Ovary (tissue), 7 donors: ENCODE measurements at regions not wholly inside any gene's neighbourhood (a gene's known extent, or its start where the extent isn't known, plus 50 kb on each side); places are given as distances from the start of the nearest gene placed in this dataset.

Source experiments
- DNase-seq, 5 donors: peaks; one replicate each; pipeline ENCODE4 v3.0.0-alpha.2; 2019 to 2020
- H3K27ac ChIP-seq, 2 donors: fragments of 200-600 bp; one replicate each; pipeline versions ENCODE4 v1.5.1 to v1.8.0; 2019 to 2022
- H3K27me3 ChIP-seq: fragments of 200-600 bp; one replicate; pipeline ENCODE4 v1.8.0; 2022
- H3K36me3 ChIP-seq: fragments of 200-600 bp; sonication (generic); one replicate; pipeline ENCODE4 v1.5.1; 2019
- H3K4me1 ChIP-seq: one replicate; pipeline ENCODE4 v1.8.1; 2013; ENCODE audit warnings: mild to moderate bottlenecking, moderate library complexity; ENCODE audit not compliant: insufficient read depth
- H3K4me3 ChIP-seq: fragments of 200-600 bp; sonication (generic); one replicate; pipeline ENCODE4 v1.5.1; 2017
- H3K9me3 ChIP-seq, 2 donors: fragments of 200-600 bp in 1 of 2; sonication (generic) in 1 of 2; one replicate each; pipeline versions ENCODE4 v1.5.1 to v1.8.1; 2013 to 2019; ENCODE audit warnings: mild to moderate bottlenecking in 1 of 2, moderate library complexity in 1 of 2
- EP300 ChIP-seq: sonication (generic); formaldehyde crosslinking; IDR thresholded peaks from one replicate; pipeline ENCODE4 v1.6.1; 2017; ENCODE audit warnings: antibody characterized with exemption
- POLR2A ChIP-seq: fragments of 450-650 bp; IDR thresholded peaks from one replicate; pipeline ENCODE4 v1.6.1; 2017; ENCODE audit warnings: antibody characterized with exemption, mild to moderate bottlenecking, moderate library complexity
- WGBS, 3 donors: extraction: QIAGEN DNeasy Blood & Tissue Kit in 1 of 3; methylation state at CpG; one replicate each; pipeline versions ENCODE4 v1.1.5 to v1.1.7; 2013 to 2017; 5-methylcytosine and 5-hydroxymethylcytosine counted together
- intact Hi-C, 4 donors: fragments of 100-400 bp; cut with DNase I; formaldehyde crosslinking; loops; one replicate each; pipeline versions ENCODE4 v1.11.0 to v1.15.1; 2022 to 2023
- TF ChIP-seq, protein P1 (sequence below), 3 donors: fragments of 450-650 bp in 2 of 3; fragments of 200-600 bp in 1 of 3; IDR thresholded peaks; one replicate each; pipeline versions ENCODE4 v1.5.1 to v1.8.0; 2016 to 2022; ENCODE audit warnings: antibody characterized with exemption in 3 of 3, mild to moderate bottlenecking in 1 of 3
- donor health status: DM: no; HTN: no; CAD: no; lungs with moderate emphysema.
- donor health status: DM: no; HTN: no; CAD: no.
- donor health status: Bipolar disorder and iron deficiency.
- donor health status: DM: no; HTN: no; CAD: no.
- donor health status: DM: yes; HTN: yes; CAD: no.

DNA sequence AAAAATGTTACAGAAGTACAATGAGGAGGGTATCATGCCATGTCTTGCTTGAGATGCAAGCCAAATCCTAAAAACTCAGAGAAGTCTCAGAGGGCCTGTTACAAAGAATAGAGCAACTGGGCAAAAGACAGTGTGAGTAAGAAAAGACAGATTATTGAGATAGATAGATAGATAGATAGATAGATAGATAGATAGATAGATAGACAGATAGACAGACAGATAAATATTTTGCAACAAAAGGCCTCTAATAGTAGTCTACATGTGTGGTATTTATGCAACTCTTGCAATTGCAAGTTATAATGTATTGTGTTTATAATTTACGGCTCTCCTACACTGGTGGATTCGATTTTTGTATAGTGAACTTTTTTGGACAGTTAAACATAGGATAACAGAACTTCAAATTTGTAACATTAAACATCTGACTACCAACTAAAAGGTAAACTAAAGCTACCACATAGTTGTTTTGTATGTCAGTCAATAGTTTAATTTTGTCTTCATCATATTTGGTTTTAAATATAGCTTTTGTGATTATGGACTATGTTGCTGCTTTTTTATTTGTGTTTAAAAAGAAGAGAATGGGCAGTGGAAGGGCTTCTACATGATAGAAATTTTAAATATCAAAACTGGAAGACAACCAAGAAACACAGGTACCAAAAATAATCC, 740.7 kb upstream of the LRRTM4 start:
- DNase-seq: no peak
- Histone ChIP-seq H3K36me3 (no peaks in the 10 kb centered on the region), H3K27me3 (no peaks in the 10 kb centered on the region), H3K27ac (no peak overlapping the region), H3K4me1 (no peaks in the 10 kb centered on the region), H3K4me3 (no peak overlapping the region), H3K9me3 (no peaks in the 10 kb centered on the region)
- WGBS, 3 donors: 71 to 75% (median 72%) methylated on average over 2 of the region's 2 CpGs
- TF ChIP-seq POLR2A (no peak), EP300 (no peak)
- TF ChIP-seq, protein P1, sequence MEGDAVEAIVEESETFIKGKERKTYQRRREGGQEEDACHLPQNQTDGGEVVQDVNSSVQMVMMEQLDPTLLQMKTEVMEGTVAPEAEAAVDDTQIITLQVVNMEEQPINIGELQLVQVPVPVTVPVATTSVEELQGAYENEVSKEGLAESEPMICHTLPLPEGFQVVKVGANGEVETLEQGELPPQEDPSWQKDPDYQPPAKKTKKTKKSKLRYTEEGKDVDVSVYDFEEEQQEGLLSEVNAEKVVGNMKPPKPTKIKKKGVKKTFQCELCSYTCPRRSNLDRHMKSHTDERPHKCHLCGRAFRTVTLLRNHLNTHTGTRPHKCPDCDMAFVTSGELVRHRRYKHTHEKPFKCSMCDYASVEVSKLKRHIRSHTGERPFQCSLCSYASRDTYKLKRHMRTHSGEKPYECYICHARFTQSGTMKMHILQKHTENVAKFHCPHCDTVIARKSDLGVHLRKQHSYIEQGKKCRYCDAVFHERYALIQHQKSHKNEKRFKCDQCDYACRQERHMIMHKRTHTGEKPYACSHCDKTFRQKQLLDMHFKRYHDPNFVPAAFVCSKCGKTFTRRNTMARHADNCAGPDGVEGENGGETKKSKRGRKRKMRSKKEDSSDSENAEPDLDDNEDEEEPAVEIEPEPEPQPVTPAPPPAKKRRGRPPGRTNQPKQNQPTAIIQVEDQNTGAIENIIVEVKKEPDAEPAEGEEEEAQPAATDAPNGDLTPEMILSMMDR (IDR thresholded peaks at IDR 0.05): no peak
- intact Hi-C loops: no loop called here

GRCh38 chr2:78263571-78263970, 741.4 kb upstream of the LRRTM4 start:
- Histone ChIP-seq H3K4me3 (no peak overlapping the region), H3K4me1 (no peaks in the 10 kb centered on the region), H3K27ac (no peak overlapping the region), H3K9me3 (no peaks in the 10 kb centered on the region), H3K36me3 (no peaks in the 10 kb centered on the region), H3K27me3 (no peaks in the 10 kb centered on the region)
- no peak for DNase-seq
- TF ChIP-seq, protein P1 (IDR thresholded peaks at IDR 0.05): no peak
- TF ChIP-seq EP300 (no peak), POLR2A (no peak)
- intact Hi-C loops: no loop called here
- 45 to 65% (median 45%) methylated on average over 1 of the region's 1 CpG for WGBS, 3 donors

DNA sequence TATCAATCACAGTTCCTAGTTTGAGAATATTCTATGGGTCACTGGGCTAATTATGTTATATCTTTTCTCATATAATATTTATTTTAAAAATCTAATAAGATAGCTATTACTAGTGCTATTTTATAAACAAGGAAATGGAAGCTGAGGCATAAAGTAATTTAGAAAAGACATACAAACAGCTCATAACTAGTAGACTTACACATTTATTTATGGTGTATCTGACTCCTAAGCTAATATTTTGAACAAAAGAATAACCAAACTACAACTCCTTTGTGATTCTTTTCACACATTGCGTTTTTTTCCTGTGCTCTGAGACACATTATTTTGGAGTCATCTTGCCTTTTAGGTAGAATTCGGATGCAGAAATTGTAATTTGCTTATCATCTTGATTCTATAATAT, 742.0 kb upstream of the LRRTM4 start:
- intact Hi-C loops: no loop called here
- H3K27me3 ChIP-seq: no peaks in the 10 kb centered on the region
- H3K9me3 ChIP-seq: no peaks in the 10 kb centered on the region
- H3K27ac ChIP-seq: no peak overlapping the region
- no peak overlapping the region for H3K4me3 ChIP-seq
- no peaks in the 10 kb centered on the region for H3K4me1 ChIP-seq
- 72 to 90% (median 74%) methylated on average over 2 of the region's 2 CpGs for WGBS, 3 donors
- no peak for TF ChIP-seq POLR2A
- no peak for TF ChIP-seq EP300
- TF ChIP-seq, protein P1 (IDR thresholded peaks at IDR 0.05): no peak
- no peaks in the 10 kb centered on the region for H3K36me3 ChIP-seq
- DNase-seq: no peak

GRCh38 chr2:78281164-78281563, 744.3 kb upstream of the REG3G start:
- no peak overlapping the region for H3K27ac ChIP-seq
- H3K4me3 ChIP-seq: no peak overlapping the region
- H3K9me3 ChIP-seq: no peaks in the 10 kb centered on the region
- H3K4me1 ChIP-seq: no peaks in the 10 kb centered on the region
- no peaks in the 10 kb centered on the region for H3K36me3 ChIP-seq
- DNase-seq: no peak
- 87 to 92% (median 88%) methylated on average over 5 of the region's 5 CpGs for WGBS, 3 donors
- TF ChIP-seq, protein P1 (IDR thresholded peaks at IDR 0.05): no peak
- no peak for TF ChIP-seq POLR2A
- no peak for TF ChIP-seq EP300
- H3K27me3 ChIP-seq: no peaks in the 10 kb centered on the region
- intact Hi-C loops: no loop called here
